NB4 (cell line): ENCODE measurements at regions not wholly inside any gene's neighbourhood (a gene's known extent, or its start where the extent isn't known, plus 50 kb on each side); places are given as distances from the start of the nearest gene placed in this dataset.

ENCODE experiments used
- CTCF ChIP-seq: IDR thresholded peaks from one replicate; pipeline ENCODE4 v1.5.1; 2012; ENCODE audit warnings: low read depth, low read length
- MAX ChIP-seq: IDR thresholded peaks from 2 replicates; pipeline ENCODE4 v1.6.1; 2011; ENCODE audit warnings: low read depth, low read length
- MYC ChIP-seq: IDR thresholded peaks from 2 replicates; pipeline ENCODE4 v1.6.1; 2011; ENCODE audit warnings: low read depth, low read length
- POLR2A ChIP-seq: IDR thresholded peaks from 2 replicates; pipeline ENCODE4 v1.6.1; 2011; ENCODE audit warnings: mild to moderate bottlenecking; ENCODE audit not compliant: insufficient read length; ENCODE audit errors: extremely low read depth

GRCh38 chr9:82421498-82421897 is 432.9 kb downstream of the SPATA31D1 start:
- TF ChIP-seq CTCF (no peak), POLR2A (no peak), MYC (no peak), MAX (no peak)
